PFSK-1 (cell line): ENCODE measurements at regions not wholly inside any gene's neighbourhood (a gene's known extent, or its start where the extent isn't known, plus 50 kb on each side); places are given as distances from the start of the nearest gene placed in this dataset.

Experiments used
- POLR2AphosphoS5 ChIP-seq: IDR thresholded peaks from 2 replicates; pipeline ENCODE4 v1.6.1; 2012; ENCODE audit warnings: low read depth, mild to moderate bottlenecking, control low read depth, low read length, moderate library complexity
- TAF1 ChIP-seq: IDR thresholded peaks from 2 replicates; pipeline ENCODE4 v1.6.1; 2012; ENCODE audit warnings: low read length, control low read depth, borderline replicate concordance; ENCODE audit not compliant: insufficient read depth
- TF ChIP-seq, protein P1 (sequence below), 2 experiments: IDR thresholded peaks; 2 replicates each; pipeline versions ENCODE4 v1.6.1 to v1.8.0; 2011 to 2012; ENCODE audit warnings: low read depth in 2 of 2, low read length in 2 of 2, control low read depth in 1 of 2, inconsistent platforms in 1 of 2, mild to moderate bottlenecking in 1 of 2, moderate library complexity in 1 of 2; ENCODE audit not compliant: insufficient read depth in 1 of 2

DNA sequence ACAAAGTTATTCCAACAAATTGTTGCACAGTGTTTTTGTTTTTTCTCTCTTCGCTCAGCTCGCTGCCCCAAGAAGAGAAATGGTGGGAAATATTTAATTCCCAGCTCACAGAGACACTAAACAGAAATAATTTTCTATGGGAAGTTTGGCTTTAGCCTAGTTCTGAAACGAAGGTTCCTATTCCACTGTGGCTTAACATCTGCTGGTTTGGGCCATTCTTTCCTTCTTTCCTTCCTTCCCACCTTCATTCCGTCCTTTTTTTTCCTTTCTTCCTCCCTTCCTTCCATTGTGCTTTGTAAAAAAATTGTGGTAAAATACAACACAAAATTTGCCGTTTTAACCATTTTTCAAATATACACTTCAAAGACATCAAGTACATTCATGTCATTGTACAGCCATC lies 393.5 kb upstream of the SOX9 start:
- TF ChIP-seq POLR2AphosphoS5 = no peak
- no peak for TF ChIP-seq TAF1
- TF ChIP-seq, protein P1, sequence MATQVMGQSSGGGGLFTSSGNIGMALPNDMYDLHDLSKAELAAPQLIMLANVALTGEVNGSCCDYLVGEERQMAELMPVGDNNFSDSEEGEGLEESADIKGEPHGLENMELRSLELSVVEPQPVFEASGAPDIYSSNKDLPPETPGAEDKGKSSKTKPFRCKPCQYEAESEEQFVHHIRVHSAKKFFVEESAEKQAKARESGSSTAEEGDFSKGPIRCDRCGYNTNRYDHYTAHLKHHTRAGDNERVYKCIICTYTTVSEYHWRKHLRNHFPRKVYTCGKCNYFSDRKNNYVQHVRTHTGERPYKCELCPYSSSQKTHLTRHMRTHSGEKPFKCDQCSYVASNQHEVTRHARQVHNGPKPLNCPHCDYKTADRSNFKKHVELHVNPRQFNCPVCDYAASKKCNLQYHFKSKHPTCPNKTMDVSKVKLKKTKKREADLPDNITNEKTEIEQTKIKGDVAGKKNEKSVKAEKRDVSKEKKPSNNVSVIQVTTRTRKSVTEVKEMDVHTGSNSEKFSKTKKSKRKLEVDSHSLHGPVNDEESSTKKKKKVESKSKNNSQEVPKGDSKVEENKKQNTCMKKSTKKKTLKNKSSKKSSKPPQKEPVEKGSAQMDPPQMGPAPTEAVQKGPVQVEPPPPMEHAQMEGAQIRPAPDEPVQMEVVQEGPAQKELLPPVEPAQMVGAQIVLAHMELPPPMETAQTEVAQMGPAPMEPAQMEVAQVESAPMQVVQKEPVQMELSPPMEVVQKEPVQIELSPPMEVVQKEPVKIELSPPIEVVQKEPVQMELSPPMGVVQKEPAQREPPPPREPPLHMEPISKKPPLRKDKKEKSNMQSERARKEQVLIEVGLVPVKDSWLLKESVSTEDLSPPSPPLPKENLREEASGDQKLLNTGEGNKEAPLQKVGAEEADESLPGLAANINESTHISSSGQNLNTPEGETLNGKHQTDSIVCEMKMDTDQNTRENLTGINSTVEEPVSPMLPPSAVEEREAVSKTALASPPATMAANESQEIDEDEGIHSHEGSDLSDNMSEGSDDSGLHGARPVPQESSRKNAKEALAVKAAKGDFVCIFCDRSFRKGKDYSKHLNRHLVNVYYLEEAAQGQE (IDR thresholded peaks at IDR 0.05; ENCODE audit: insufficient read depth in 1 of 2, low read depth in 2 of 2, low read length in 2 of 2) = no peak
